Muscle of arm (tissue), 1 donor: ENCODE measurements at regions not wholly inside any gene's neighbourhood (a gene's known extent, or its start where the extent isn't known, plus 50 kb on each side); places are given as distances from the start of the nearest gene placed in this dataset.
A peak's percentile ranks its signal among the peaks of the same experiment; 100 is the strongest.

Source experiments
- DNase-seq: peaks from one replicate; pipeline ENCODE4 v3.0.0-alpha.2; 2013

DNA sequence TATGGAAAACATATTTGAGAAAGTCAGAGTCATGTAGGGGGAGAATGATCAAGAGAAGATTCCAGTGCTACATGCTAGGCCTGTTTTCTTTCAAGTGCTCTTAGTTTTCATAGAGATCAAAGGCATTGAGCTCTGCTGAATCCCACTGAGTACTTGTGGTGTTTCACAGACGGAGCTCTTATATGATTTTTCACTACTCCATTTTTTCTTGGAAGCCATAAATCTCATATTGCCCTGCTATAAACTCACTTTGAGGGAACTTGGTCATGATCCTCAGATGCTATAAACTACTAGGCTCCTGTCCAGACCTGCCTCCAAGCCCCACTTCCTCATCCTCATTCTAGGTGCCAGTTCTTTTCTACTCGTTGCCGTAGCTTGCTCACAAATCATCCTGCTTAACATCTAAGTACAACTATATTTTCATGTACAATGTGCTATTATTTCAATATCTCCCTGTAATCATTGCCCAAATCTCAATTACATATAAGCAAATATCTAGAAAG lies 180.8 kb upstream of the CCDC179 start:
- DNase-seq, result no peak

DNA sequence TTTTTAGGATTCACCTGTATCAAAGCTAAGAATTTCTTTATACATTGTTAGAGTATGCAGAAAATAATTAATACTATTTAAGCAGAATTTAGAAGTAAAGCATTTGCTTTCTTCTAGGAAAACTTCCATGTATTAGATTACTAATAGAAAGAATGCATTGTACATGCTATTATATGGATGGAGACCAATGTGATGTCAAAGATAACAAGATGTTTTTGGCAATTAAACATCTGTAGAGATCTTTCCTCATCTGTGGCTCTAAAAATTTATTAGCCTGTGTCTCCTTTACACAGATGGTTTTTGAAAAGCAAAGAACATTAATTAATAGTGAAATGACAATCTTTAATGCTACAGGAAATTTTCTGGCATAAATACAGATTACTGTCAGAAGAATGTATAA lies 198.4 kb upstream of the CCDC179 start:
- no peak for DNase-seq

DNA sequence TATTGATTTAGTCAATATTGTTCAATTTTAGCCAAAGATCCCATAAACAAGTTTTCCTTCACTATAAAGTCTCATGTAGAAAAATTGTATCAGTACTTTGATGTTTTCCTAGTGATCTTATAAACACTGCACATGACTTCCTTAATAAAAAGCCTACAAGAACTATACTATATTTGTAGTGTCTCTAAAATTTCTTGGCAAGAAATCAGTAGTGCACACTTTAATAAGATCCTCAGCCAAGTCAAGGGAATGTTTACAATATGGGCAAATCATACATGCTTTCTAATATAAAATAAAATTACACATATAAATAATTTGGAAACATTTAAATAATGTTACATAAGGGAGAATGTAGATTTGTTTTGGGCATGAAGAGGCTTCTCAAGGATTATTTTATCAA lies 203.0 kb upstream of the CCDC179 start:
- no peak for DNase-seq

DNA sequence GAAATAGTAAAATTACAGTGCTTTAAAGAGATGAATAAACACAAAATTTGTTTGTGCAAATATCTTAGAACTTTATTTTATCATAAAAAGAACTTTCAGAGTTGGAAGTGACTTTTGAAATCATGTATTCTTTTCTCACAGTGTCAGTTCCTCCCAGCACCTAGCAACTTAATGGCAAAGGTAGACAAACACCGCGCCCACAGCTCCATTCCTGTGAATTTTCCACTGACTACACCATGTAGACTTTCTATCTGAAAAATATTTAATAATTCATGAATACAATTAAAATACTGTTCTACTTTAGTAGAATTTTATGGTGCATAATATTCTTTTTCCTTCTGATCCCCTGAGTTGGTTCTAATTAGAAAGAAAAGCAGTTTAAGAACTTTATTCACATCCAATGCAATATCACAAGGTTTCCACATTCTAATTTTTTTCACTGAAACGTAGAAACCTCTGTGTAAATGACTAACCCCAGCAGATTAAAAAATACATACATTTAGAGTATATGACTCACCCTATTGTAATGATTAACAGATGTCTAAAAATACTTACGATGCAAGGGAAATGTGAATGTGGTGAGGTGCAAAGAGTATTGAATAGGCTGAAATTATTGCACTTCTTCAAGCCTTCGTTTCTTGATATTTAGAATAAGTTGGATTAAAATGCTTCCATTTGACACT lies 218.2 kb upstream of the CCDC179 start:
- DNase-seq, result no peak

DNA sequence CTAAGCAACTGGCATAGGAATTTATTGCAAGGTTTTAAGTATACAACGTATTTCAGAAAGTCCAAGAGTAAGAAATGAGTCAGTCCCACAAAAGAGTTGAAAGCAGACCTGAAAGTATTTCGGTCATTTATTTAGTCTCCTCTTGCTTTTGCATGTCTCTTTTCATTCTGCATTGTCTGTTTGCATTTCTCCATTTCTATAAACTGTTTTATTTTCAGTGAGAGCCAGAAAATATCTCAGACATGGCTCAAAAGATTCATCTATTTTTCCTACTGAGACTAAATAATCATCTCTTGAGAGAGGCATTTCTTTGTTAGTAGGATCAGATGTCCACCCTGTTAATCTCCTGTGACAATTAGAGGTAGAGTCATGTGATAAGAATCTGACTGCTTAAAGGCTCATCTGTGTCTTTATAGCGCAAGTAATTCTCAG lies 219.1 kb upstream of the CCDC179 start:
- DNase-seq, result no peak

DNA sequence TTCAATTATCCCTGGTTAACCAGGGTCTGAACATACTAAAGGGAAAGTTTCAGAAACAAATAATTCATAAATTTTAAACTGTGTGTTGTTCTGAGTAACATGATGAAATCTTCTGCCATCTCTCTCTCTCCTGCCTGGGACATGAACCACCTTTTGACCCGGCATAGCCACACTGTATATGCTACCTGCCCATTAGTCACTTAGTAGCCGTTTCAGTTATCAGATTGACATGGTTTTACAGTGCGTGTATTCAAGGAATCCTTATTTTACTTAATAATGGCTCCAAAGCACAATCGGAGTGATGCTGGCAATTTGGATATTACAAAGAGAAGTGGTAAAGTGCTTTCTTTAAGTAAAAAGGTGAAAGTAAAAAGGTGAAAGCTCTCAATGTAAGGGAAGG lies 227.1 kb upstream of the CCDC179 start:
- DNase-seq, result no peak

DNA sequence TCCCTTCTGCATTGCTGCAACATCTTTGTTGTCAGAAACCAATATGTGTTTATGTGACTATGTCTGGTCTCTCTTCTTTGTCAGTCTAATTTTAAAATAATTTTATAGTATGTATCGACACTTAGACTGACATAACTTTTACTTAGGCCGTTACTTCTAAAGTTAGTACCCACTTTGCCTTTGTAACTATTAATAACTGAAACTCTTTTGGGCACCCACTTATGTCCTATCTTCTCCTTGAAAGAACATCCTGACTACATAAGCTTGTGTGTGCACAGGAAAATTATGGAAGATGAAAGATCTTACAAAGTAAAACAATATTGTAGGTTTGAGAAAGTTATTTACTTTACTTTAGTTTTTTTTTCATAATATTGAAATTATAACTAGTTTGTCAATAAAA lies 230.4 kb upstream of the CCDC179 start:
- DNase-seq, result no peak

DNA sequence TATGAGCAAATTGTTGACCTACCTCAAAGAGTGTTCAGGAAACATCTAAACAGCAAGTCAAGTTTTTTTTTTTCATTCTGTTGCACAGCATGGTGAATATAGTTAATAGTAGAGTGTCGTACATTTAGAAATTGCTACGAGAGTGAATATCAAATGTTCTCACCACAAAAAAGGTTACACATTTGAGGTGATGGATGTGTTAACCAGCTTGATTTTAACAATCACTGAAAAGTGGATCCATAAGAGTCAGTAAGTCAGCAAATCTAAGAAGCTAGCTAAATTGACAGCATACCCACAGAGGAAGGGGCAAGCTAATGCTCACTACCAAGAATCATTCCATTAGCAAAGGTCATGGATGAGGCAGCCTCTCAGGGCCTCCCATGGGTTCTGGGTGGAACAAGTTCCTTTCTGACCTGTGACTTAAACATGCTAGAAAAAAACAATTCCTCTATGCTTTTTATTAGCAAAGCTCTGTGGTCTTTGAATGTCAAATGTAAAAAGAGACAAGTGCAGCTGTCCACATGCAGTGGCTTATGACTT lies 235.4 kb upstream of the CCDC179 start:
- no peak for DNase-seq

DNA sequence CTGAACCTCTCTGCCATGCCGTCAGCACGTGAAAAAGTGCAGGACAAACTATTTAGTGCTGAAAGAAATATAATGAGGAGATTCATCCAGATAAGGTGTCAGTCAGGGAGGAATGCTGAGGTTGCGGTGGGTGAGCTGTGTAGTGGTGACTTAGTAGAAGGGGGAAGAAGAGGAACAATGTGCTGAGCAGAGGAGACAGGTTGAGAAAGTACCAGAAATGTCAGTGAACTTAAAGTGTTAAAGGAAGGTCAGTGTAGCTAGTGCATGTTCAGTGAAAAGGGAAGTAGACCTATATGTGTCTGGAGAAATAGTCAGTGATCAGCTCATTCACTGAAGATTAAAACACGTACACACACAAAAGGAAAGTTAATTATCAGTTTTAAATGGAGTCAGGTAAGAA lies 237.6 kb upstream of the CCDC179 start:
- no peak for DNase-seq

DNA sequence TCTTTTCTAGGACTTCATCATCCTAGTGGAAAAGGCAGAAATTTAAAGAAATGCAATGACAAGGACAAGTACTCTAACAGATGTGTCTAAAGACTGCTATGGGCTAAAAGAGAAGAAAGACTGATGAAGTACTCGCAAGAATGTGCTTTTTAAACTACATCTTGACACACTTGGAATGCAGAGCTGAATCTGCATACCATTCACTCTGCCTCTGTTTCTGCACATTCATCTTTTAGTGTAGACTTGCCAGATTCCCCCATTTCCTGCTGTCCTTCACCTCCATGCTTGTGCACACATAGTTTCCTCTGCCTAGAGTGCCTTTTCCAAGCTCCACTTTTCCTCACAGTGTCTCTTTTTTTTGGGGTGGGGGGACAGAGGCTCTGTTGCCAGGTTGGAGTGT lies 239.0 kb upstream of the CCDC179 start:
- DNase-seq, result no peak

DNA sequence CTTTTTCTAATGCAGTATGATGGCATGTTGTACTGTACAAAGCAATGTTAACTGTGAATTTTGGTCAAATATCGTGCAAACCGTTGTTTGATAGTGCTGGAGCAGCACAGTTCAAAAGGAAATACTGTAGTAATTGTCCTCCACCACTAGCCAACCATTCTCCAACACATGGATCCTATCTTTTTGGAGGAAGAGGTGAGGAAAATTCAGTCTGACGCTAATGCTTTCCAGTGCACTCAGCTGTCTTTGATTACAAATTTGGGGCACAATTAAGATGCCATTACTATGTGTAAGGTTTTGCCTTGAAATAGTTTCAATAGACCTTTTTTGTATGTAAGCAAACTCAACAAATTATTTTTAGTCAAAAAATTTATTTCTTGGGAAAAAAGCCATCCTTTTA lies 240.5 kb upstream of the CCDC179 start:
- DNase-seq, result no peak

DNA sequence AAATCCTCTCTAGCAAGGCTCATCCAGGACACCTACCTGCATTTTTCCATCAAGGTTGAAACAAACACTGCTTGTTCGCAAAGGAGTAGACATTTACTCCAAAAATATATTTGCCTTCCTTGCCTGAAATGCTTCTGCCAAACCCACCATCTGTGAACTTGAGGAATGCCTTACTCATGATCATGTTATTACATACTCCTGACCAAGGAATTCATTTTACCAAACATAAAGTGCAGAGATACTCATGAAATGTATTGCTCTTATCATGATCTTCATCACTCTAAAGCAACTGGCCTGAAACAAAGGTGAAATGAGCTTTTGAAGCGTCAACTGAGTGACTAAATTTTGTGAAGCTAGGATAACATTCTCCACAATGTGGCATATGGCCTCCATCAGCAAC lies 243.1 kb upstream of the CCDC179 start:
- no peak for DNase-seq

DNA sequence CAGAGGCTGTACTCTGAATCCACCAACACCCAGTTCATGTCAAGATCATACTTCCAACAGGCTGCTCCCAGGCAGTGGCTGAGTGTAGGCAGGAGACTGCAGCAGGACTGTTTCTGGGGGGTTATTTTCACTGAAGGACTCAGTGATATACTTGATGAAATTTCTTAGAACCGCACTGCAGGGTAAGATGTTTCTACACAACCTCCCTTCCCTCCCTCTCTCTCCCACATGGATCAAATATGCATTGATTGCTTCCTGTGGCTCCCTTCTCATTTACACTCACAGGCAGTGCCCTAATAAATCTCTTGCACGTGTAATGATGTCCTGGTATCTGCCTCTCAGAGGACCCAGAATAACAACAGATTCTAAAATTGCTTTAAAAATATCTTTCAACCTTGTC lies 251.3 kb upstream of the CCDC179 start:
- no peak for DNase-seq

DNA sequence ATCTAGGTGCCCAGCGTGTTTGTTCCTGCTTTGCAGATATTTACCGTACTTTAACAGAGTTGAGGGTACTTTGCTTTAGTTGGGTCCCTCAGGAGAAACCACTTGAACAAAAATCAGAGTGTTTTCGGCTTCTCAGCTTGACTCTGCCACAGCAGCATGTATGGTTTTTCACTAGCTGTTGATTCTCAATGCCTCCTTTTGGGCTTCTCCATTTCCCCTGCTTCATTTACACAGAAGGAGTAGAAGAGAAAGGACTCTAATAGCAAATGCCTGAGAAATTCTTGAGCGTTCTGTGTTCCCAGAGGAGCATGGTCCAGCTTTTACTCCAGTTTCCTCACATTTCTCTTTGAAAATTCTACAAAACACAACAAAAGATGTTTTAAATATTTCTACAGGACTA lies 252.1 kb upstream of the CCDC179 start:
- no peak for DNase-seq

DNA sequence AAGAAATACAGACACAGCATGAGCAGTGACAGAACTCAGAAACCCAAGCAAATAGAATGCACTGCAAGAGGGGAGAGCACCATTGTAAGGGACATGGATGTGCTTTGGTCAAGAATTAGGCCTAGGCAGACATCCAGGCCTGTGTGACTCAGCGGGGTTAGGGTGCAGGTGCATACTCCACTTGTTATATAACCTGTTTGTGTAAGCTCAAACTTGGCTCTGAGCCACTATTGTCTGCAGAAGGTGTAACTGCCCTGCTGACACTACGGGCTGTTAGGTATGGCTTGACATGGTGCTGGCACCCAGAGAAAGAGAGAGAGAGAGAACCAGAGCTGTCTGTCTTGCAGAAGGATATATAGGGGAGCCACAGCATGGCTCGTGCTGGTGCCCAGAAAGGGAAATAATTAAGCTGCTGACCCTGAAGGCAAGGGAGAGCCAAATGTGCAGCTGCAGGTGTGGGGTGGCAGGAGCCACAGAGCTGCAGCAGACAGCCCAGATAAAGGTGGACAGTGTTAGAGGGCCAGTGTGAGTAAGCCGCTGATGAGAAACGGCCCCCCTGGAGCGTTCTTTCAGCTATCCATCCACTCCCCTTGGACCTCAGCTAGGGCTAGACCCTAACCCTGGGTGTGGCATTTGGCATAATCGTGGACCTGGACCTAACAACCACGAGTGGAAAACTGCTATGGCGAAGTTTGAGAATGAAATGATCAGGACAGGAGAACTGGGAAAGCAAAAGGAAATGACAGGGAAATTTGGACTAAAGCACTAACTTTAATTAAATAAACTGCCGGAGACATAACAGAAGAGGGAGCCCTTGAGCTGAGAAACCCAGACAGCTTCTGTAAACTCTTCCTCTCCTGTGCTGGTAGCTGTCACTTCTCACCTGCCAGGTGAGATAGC lies 253.0 kb upstream of the CCDC179 start:
- peak; percentile 38 for DNase-seq

DNA sequence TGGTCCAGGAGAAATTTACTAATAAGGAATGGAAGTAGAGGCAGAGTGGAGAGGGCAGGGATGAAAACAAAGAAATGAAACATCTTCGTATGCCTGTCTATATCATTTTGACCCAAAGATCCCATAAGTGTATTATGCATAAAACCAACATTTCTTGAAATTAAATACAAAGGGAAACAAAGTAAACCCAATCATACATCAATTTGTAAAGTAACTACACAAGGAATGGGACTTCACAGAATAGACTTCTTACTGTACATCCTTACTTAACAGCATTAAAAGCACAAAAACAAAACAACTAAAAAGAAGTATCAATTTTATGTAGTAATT lies 253.6 kb upstream of the CCDC179 start:
- no peak for DNase-seq

DNA sequence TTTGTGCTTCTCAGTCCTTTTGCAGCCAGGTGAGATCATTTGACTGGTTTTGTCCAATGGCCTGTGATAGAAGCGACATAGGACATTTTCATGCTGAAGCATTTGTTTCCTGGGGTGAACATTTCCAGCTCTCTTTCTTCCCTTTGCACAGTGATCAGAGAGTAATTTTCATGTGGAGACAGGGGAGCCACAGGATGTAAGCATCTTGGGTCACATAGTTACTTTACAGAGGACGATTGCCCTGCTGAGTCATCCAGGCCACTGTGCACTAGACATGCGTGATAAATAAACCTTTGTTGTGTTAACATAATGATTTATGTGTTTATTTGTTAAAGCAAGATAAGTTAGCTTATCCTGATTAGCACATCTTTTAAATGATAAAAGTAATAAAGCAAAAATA lies 263.5 kb upstream of the CCDC179 start:
- DNase-seq, result no peak

DNA sequence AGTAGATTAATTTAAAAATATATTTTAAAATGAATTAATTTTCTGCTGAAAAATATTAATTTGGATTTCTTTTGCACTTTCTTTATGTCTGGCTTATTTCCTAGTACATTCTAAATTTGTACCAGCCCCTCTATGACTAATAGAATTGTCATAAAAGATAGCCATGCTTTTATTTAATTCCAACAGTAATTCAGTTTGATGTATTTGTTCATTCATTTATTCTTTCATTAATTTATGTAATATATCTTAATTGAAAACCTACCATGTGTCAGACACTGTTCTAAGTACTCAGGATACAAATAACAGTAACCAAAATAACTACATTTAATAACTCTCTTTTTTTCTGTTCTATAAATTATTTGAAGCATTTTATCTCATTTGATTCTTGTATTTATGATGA lies 264.0 kb upstream of the CCDC179 start:
- no peak for DNase-seq

DNA sequence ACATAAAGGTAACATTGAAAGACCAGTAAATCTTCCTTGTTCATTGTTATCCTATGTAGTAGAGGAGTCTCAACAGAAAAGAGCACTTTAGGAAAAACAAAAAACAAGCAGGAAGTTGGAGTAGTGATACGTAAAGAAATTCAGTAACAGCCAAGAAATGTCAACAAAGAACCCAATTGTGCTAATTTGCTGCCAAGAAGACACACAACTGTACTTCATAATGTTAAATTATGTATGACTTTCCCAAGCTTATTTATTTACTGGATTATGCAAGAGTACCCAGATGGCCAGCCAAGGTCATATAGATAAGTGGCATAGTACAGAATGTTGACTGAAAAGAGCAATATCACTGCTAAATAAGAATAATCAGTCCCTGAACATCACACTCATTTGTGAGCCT lies 264.7 kb upstream of the CCDC179 start:
- DNase-seq, result no peak

DNA sequence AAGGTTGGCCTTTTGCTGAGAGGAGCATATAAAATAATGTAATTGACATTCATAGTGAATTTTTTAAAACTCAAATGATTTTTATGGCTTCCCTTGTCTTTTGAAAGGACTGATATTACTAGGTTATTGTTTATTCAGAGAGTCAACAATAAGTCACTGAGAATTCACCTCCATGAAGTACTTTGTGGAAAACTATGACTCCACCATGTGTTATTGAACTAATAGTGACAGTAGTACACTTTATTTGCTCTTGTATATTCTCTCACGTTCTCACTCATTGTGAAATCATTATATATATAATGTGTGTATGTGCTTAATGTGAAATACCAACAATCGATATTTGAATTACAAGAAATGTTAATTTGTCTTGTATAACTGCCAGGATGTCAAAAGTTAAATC lies 267.4 kb upstream of the CCDC179 start:
- DNase-seq, result no peak

DNA sequence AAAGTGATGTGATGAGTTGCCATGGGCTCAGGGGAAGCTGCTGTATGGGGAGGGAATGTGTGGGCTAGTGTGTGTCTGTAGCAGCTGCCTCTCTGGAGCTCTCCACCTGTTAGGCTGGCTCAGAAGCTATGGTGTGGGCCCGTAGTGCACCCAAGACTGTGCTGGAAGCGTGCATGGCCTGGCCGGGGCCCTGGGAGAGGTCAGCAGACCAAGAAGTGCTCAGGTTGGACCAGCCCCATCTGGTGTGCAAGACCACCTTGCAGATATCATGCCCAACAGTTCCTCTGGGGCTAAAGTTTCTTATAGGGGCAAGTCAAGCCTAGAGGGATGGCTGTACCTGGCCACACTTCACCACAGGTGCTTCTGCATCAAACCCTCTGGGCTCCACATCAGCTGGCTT lies 274.4 kb upstream of the CCDC179 start:
- DNase-seq, result no peak

DNA sequence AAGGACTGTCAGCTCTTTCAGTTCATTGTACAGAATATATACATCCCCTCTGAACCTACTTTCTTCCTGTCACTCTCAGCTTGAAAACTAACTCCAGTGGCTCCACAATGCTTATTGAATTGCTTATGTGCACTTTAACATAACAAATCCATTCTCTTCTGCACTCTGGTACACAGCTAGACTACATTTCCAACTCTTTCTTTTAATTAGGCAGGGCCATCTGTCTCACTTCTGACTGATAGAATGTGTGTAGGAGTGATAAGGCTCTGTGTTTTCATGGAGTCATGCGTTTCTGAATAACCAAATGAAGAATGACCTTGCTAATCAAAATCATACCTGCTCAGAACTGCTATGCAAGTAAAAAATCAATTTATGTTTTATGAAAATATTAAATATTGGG lies 278.5 kb upstream of the CCDC179 start:
- DNase-seq, result no peak

DNA sequence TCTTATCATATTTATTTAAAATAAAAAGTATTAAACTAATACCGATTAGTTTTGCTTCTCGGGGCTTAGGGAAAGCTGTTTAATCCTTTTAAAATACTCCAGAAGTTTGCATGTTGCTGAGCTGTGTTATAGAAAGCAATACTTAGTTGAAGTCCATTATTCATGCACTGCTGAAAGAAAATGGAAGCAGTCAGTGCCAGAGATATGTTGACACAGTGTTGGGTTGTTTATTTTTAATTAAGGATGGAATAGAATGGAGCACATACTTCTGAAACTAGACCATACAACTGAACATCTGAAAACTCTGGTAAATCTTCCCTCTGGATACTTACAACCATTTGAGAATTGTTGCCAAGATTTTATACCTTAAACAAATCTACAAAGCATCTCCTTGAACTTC lies 282.7 kb upstream of the CCDC179 start:
- no peak for DNase-seq
